ENCODE measurements at regions not wholly inside any gene's neighbourhood (a gene's known extent, or its start where the extent isn't known, plus 50 kb on each side); places are given as distances from the start of the nearest gene placed in this dataset.
"Not testable (repeated sequence)": the region's sequence is repeated elsewhere in the genome, so short reads cannot be mapped to it uniquely, and the experiment has no call there.

DNA sequence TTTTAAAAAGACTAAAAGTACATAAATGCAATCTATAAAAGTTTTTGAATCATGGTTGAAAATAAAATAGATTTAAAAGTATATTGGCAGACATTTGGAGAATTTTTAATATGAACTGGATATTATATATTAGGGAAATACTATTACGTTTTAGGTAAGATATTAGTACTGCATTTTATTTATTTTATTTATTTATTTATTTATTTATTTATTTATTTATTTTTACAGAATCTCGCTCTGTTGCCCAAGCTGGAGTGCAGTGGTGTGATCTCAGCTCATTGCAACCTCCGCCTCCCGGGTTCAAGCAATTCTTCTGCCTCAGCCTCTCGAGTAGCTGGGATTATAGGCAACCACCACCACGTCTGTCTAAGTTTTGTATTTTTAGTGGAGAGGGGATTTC, 890.1 kb upstream of the MANEA start:
- not testable (repeated sequence) for DNase-seq

DNA sequence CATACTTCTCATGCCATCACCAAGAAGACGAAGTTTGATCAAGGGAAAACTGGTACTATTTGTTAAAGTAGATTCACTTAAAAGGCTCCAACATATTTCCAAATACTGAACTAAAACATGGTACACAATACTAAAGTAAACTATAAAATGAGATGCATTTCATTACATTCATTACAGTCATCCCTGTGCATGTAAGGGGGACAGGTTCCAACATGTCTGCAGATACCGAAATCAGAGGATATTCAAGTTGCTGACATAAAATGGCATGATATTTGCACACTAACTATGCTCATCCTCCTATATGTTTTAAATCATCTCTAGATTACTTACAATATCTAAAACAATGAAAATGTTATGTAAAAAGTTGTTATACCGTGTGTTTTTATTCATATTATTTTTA, 893.9 kb upstream of the MANEA start:
- no peak for DNase-seq

DNA sequence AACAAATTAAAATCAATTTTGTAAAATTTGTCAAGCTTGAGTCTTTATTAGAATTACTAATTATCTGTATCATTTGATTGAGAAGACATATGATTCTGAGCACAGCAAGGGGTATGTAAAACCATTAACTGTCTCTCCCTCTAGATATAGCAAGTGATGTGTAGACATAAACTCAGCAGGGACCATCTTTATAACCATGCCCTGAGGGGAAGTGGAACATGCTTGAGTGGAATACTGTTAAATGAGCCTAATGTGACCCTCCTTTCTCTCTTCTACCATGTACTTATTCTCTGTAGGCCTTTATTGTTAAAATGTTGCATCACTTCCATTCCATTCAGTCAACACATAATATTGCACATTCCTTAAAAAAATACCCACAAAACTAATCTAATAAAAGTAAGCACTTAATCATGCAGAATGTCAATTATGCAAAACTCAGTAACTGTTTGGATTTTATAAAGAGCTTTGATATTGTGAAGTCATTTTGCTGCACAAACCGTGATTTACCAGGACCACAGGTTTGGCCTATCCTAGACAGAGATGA, 896.6 kb upstream of the MANEA start:
- no peak for DNase-seq

GRCh38 chr6:94673251-94673650, 904.1 kb upstream of the MANEA start:
- no peak for DNase-seq

DNA sequence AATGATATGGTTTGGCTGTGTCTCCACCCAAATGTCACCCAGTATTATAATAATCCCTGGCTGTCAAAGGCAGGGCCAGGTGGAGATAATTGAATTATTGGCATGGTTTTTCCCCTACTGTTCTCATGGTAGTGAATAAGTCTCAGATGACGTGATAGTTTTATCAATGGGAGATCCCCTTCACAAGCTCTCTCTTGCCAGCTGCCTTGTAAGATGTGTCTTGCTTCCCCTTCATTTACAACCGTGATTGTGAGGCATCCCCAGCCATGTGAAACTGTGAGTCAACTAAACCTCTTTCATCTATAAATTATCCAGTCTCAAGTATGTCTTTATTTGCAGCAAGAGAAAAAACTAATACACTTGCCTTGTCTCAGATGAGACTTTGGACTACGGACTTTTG, 907.3 kb upstream of the MANEA start:
- DNase-seq, result no peak

DNA sequence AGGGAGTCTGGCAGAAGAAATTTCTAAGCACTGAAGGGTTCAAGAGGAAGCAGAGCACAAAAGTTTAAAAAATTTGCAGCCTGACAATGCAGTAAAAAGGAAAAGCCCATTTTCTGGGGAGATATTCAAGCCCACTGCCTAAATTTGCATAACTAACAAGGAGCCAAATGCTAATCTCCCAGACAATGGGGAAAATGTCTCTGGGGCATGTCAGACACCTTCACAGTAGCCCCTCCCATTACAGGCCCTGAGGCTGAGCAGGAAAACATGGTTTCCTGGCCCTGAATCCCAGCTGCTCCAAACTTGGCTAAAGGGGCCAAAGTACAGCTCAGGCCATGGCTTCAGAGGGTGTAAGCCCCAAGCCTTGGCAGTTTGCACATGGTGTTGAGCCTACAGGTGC, 908.5 kb upstream of the MANEA start:
- no peak for DNase-seq

DNA sequence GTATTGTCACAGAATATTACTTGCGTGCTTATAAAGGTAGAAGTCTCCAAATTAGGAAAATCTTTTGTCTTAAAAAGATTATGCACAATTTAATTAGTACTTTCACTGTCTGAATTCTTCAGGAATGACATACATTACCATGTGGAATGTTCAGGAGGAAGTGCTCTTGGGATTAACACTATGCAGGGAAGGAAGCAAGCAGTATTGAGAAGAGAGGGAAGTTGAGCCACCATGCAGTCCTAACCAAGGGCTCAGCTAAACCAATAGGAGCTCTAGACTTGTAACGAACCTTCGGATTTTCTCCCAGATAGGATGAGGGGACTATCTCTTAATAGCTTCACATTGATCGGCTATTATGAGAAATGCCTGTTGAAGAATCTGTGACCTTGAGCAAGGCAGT, 918.4 kb upstream of the MANEA start:
- no peak for DNase-seq

DNA sequence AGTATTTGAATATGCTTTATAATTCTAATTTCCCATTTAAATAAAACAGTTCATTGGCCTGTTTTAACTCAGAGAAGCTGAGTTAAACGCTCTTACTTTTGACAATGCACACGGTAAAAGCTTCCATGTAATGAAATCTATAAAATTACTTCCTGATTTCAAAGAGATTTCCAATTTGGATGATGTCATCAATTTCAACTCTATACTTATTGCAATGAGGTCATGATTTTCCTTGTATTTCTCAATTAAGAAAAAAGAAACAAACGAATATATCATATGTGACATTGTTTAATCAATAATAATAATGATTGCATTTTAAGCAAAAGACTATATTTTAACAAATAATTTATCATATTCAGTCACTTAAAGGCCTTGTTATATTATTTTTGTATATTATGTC, 926.1 kb upstream of the MANEA start:
- no peak for DNase-seq

DNA sequence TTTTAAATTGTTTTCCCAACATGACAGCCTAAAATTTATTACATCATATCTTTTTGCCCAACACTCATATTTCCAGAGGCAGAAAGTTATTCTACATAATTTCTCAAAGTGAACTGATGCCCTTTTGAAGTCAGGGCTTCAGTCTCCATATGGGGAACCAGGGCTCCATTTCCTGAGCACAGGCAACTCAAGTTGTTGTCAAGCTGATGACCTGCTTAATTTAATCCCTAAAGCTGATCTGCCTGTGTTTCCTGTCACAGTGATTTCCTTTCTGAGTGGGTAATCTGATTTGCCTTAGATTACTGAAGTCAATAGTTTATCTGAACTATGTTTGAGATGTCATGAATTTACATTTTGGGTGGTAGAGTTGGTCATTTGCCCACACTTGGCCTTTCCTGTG, 932.1 kb upstream of the MANEA start:
- DNase-seq, result peak; percentile 58

GRCh38 chr6:94639564-94639963, 937.8 kb upstream of the MANEA start:
- no peak for DNase-seq

GRCh38 chr6:94636780-94637385, 940.5 kb upstream of the MANEA start:
- DNase-seq, result peak; percentile 27

- DNase-seq, result no peak
Measured at GRCh38 chr6:94623586-94623985, 953.7 kb upstream of the MANEA start.

DNA sequence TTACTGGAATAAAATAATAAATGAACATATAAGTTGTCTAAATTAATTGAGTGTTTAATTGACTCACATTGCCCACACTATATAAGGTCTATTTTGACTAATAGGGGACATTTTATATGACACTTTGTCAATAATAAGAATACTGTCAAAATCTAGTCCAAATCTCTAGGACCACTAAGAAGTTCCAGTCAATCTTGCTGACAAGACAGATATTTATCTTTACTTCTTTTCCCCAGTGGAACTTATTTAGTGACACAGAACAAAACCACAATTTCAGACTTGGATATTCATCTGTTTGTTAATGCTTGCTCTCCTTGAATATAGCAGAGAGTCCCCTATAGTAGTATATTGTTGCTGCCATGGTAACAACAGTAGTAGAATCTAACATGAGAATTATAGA, 954.6 kb upstream of the MANEA start:
- no peak for DNase-seq

GRCh38 chr6:94600636-94601035, 976.7 kb upstream of the MANEA start:
- no peak for DNase-seq

GRCh38 chr6:94597487-94597886, 979.8 kb upstream of the MANEA start:
- DNase-seq, result no peak

- DNase-seq, result no peak
Measured at GRCh38 chr6:94590416-94590815, 986.9 kb upstream of the MANEA start.

DNA sequence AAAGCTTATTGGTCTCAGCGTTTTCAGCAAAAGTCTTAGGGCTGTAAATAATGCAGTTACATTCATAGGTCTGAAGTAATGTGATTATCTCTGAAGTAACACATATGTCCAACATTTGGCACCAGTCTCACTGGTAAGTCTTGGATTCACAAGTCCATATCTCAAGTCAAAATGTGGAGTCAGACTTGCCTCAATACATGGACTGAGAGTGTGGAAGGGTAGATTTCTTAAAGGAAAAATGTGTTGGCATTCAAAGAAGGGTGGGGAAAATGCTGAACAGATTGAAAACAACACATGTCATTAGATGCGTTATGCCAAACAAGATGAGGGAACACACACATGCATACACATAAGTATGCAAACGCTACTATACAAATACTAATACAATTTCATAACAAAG, 989.0 kb upstream of the MANEA start:
- no peak for DNase-seq

DNA sequence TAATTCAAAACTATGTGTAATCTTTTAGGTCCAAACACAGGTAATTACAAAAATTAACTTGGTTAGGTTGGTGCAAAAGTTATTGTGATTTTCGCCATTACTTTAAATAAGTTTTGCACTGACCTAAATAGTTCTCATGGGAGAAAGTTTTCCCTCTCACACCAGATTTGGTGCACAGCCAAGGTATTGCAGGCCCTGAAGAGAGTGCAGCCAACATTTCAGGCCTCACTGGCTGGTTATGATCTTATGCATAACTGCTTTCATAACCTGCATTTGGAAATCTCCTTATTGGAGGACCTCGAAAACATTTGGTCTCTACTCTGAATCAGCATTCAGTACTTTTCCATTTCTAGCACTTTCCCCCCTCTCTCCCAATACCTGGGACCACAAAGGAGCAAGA, 993.1 kb upstream of the MANEA start:
- DNase-seq, result no peak

DNA sequence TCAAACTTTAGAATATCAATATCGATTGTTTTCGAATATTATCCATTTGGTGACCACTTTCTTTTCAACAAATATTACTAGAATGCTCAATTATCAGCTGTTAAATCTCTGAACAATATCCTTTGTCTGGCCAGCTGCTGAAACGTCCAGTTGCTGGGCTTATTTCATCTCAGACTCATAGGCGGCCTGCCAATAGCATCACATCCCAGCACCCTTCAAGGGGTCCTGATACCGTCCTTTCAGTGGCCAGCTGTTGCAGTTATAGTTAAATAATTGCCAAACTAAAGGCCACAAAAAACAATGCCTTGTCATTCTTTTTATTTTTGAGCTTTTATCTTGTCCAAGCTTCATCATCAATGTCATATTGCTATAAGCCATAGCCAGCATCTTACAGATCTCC, 1006.8 kb upstream of the MANEA start:
- no peak for DNase-seq

- DNase-seq, result no peak
Measured at GRCh38 chr6:94562846-94563245, 1014.5 kb upstream of the MANEA start.

GRCh38 chr6:94559829-94560537, 1017.4 kb upstream of the MANEA start:
- DNase-seq, result no peak

GRCh38 chr6:94557207-94557606, 1020.1 kb upstream of the MANEA start:
- not testable (repeated sequence) for DNase-seq

DNA sequence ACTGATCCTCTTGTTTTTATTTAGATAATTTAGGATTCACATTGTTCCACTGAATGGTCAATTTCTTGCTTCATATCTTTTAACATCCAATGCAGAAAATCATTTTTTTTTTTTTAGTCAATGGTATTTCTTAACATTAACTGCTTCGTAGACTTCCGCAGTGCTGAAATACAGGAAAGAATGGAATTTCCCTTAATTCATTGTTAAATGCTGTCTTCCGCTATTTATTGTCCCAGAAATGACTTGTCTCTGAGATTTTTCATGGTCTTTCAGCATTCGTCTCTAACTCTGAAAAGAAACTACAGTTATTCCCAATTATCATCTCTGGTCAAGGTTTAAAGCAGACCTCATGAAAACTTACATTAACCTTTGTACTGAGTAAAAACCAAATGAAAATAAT, 1029.1 kb upstream of the MANEA start:
- no peak for DNase-seq

DNA sequence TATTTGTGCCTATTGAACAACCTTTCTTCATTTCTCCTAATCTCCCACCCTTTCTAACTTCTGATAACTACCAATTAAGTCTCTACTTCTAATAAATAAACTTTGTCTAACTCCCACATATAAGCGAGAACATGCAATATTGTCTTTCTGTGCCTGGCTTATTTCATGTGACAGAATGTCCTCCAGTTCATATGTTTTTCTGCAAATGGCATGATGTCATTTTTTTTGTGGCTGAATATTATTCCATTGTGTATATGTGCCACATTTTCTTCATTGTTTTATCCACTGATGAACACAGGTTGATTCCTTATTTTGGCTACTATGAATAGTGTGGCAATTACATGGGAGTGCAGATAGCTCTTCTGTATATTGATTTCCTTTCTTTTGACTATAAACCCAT, 1041.5 kb upstream of the MANEA start:
- DNase-seq, result no peak
